ENCODE measurements at regions not wholly inside any gene's neighbourhood (a gene's known extent, or its start where the extent isn't known, plus 50 kb on each side); places are given as distances from the start of the nearest gene placed in this dataset.
A peak's percentile ranks its signal among the peaks of the same experiment; 100 is the strongest.

GRCh38 chr4:135354876-135355275, 1153.3 kb upstream of the PABPC4L start:
- H3K79me2 ChIP-seq (ENCODE audit: insufficient read depth, low read length), result no peaks in the 10 kb centered on the region
- FAIRE-seq (no peak), DNase-seq (ENCODE audit: low read depth) (peak; percentile 50)
- TF ChIP-seq, protein P1, sequence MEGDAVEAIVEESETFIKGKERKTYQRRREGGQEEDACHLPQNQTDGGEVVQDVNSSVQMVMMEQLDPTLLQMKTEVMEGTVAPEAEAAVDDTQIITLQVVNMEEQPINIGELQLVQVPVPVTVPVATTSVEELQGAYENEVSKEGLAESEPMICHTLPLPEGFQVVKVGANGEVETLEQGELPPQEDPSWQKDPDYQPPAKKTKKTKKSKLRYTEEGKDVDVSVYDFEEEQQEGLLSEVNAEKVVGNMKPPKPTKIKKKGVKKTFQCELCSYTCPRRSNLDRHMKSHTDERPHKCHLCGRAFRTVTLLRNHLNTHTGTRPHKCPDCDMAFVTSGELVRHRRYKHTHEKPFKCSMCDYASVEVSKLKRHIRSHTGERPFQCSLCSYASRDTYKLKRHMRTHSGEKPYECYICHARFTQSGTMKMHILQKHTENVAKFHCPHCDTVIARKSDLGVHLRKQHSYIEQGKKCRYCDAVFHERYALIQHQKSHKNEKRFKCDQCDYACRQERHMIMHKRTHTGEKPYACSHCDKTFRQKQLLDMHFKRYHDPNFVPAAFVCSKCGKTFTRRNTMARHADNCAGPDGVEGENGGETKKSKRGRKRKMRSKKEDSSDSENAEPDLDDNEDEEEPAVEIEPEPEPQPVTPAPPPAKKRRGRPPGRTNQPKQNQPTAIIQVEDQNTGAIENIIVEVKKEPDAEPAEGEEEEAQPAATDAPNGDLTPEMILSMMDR (IDR thresholded peaks at IDR 0.05; ENCODE audit: insufficient read depth, low read depth, low read length), result no peak
- no peak for TF ChIP-seq EZH2 (IDR thresholded peaks at IDR 0.05; ENCODE audit: insufficient read depth, low read length)
- no peak overlapping the region for H3K4me2 ChIP-seq (ENCODE audit: low read length)
- no peaks in the 10 kb centered on the region for H3K27me3 ChIP-seq (ENCODE audit: insufficient read depth, low read length)
- H3K9me3 ChIP-seq (ENCODE audit: insufficient read depth, low read depth, low read length), result no peaks in the 10 kb centered on the region
- Mint-ChIP-seq H3K36me3 (ENCODE audit: low read depth, unreplicated experiment) (no peaks in the 10 kb centered on the region), H3K4me3 (ENCODE audit: unreplicated experiment) (no peak overlapping the region), H3K27ac (ENCODE audit: unreplicated experiment) (peak overlapping the region; percentile 21), H3K9me3 (ENCODE audit: unreplicated experiment) (no peaks in the 10 kb centered on the region), H3K27me3 (ENCODE audit: low read depth, unreplicated experiment) (no peaks in the 10 kb centered on the region), H3K4me1 (ENCODE audit: low read depth, unreplicated experiment) (peaks cover 5% of the 10 kb centered on the region)
- no peaks in the 10 kb centered on the region for H3K36me3 ChIP-seq (ENCODE audit: insufficient read depth, low read length)
- no peak overlapping the region for H3K9ac ChIP-seq (ENCODE audit: low read length)
- no peaks in the 10 kb centered on the region for H3K4me1 ChIP-seq (ENCODE audit: insufficient read depth, low read length)
- H3K4me3 ChIP-seq (ENCODE audit: insufficient read depth, low read depth, low read length), result no peak overlapping the region
- no peak overlapping the region for H3K27ac ChIP-seq (ENCODE audit: low read depth, low read length)
- no peaks in the 10 kb centered on the region for H4K20me1 ChIP-seq (ENCODE audit: insufficient read depth, low read length)
- H2AFZ ChIP-seq (ENCODE audit: low read depth, low read length), result peak overlapping the region; percentile 39

GRCh38 chr4:135353008-135353407, 1151.4 kb upstream of the PABPC4L start:
- DNase-seq (ENCODE audit: low read depth), result no peak
- Histone ChIP-seq H3K9ac (ENCODE audit: low read length) (no peak overlapping the region), H3K27ac (ENCODE audit: low read depth, low read length) (no peak overlapping the region), H2AFZ (ENCODE audit: low read depth, low read length) (no peak overlapping the region), H3K79me2 (ENCODE audit: insufficient read depth, low read length) (no peaks in the 10 kb centered on the region), H3K4me2 (ENCODE audit: low read length) (no peak overlapping the region), H3K9me3 (ENCODE audit: insufficient read depth, low read depth, low read length) (no peaks in the 10 kb centered on the region), H3K27me3 (ENCODE audit: insufficient read depth, low read length) (no peaks in the 10 kb centered on the region), H3K36me3 (ENCODE audit: insufficient read depth, low read length) (no peaks in the 10 kb centered on the region), H3K4me1 (ENCODE audit: insufficient read depth, low read length) (no peaks in the 10 kb centered on the region), H3K4me3 (ENCODE audit: insufficient read depth, low read depth, low read length) (no peak overlapping the region), H4K20me1 (ENCODE audit: insufficient read depth, low read length) (no peaks in the 10 kb centered on the region)
- TF ChIP-seq, protein P1 (IDR thresholded peaks at IDR 0.05; ENCODE audit: insufficient read depth, low read depth, low read length), result no peak
- no peak for TF ChIP-seq EZH2 (IDR thresholded peaks at IDR 0.05; ENCODE audit: insufficient read depth, low read length)
- H3K4me3 Mint-ChIP-seq (ENCODE audit: unreplicated experiment), result no peak overlapping the region
- peaks cover 5% of the 10 kb centered on the region for H3K4me1 Mint-ChIP-seq (ENCODE audit: low read depth, unreplicated experiment)
- no peaks in the 10 kb centered on the region for H3K27me3 Mint-ChIP-seq (ENCODE audit: low read depth, unreplicated experiment)
- no peaks in the 10 kb centered on the region for H3K9me3 Mint-ChIP-seq (ENCODE audit: unreplicated experiment)
- H3K36me3 Mint-ChIP-seq (ENCODE audit: low read depth, unreplicated experiment), result no peaks in the 10 kb centered on the region
- H3K27ac Mint-ChIP-seq (ENCODE audit: unreplicated experiment), result no peak overlapping the region
- no peak for FAIRE-seq

DNA sequence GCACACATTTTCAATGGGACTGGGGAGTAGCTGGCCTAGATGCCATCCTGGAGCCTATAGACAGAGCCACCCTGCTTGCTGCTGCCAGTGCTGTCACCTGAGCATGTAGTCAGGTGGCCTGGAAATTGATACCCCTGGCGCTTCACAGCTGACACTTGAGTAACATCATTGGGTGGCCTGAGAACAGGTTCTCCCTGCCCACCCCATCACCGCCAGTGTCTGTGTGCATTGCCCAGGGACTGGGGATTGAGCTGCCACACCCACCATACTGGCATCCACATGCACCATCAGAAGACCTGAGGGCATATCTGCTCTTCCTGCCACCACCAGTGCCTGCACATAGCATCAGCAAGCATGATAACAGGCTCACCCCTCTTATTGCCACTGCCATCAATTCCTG, 1142.9 kb upstream of the PABPC4L start:
- H3K4me3 Mint-ChIP-seq (ENCODE audit: unreplicated experiment), result no peak overlapping the region
- no peak overlapping the region for H3K27ac Mint-ChIP-seq (ENCODE audit: unreplicated experiment)
- H3K9me3 ChIP-seq (ENCODE audit: insufficient read depth, low read depth, low read length), result no peaks in the 10 kb centered on the region
- no peaks in the 10 kb centered on the region for H3K27me3 ChIP-seq (ENCODE audit: insufficient read depth, low read length)
- H3K27me3 Mint-ChIP-seq (ENCODE audit: low read depth, unreplicated experiment), result no peaks in the 10 kb centered on the region
- H3K4me2 ChIP-seq (ENCODE audit: low read length), result no peak overlapping the region
- H4K20me1 ChIP-seq (ENCODE audit: insufficient read depth, low read length), result no peaks in the 10 kb centered on the region
- no peaks in the 10 kb centered on the region for H3K36me3 ChIP-seq (ENCODE audit: insufficient read depth, low read length)
- H3K9me3 Mint-ChIP-seq (ENCODE audit: unreplicated experiment), result no peaks in the 10 kb centered on the region
- H3K79me2 ChIP-seq (ENCODE audit: insufficient read depth, low read length), result no peaks in the 10 kb centered on the region
- TF ChIP-seq, protein P1 (IDR thresholded peaks at IDR 0.05; ENCODE audit: insufficient read depth, low read depth, low read length), result no peak
- TF ChIP-seq EZH2 (IDR thresholded peaks at IDR 0.05; ENCODE audit: insufficient read depth, low read length), result no peak
- DNase-seq (ENCODE audit: low read depth), result no peak
- no peak overlapping the region for H3K4me3 ChIP-seq (ENCODE audit: insufficient read depth, low read depth, low read length)
- H3K36me3 Mint-ChIP-seq (ENCODE audit: low read depth, unreplicated experiment), result no peaks in the 10 kb centered on the region
- H3K9ac ChIP-seq (ENCODE audit: low read length), result no peak overlapping the region
- H3K4me1 Mint-ChIP-seq (ENCODE audit: low read depth, unreplicated experiment), result no peaks in the 10 kb centered on the region
- H3K27ac ChIP-seq (ENCODE audit: low read depth, low read length), result no peak overlapping the region
- FAIRE-seq, result no peak
- no peak overlapping the region for H2AFZ ChIP-seq (ENCODE audit: low read depth, low read length)
- H3K4me1 ChIP-seq (ENCODE audit: insufficient read depth, low read length), result no peaks in the 10 kb centered on the region

Measured in astrocyte (in vitro differentiated cells and primary cell).